T-helper 2 cell treated with Interferon-gamma antibody and Interleukin-4, amounts not matched to agents 5 μg/mL and 100 μg/mL, for 36 hours (primary cell): ENCODE measurements at regions not wholly inside any gene's neighbourhood (a gene's known extent, or its start where the extent isn't known, plus 50 kb on each side); places are given as distances from the start of the nearest gene placed in this dataset.
"Not testable (repeated sequence)": the region's sequence is repeated elsewhere in the genome, so short reads cannot be mapped to it uniquely, and the experiment has no call there.

Source experiments
- DNase-seq: peaks from one replicate; pipeline ENCODE4 v3.0.0; 2021; ENCODE audit warnings: low spot score
- H3K27ac Mint-ChIP-seq: one replicate; pipeline ENCODE4 v1.8.0; 2021; ENCODE audit warnings: mild to moderate bottlenecking, mixed read lengths
- H3K27me3 Mint-ChIP-seq: one replicate; pipeline ENCODE4 v1.8.0; 2021; ENCODE audit warnings: low read depth, mixed read lengths
- H3K36me3 Mint-ChIP-seq: one replicate; pipeline ENCODE4 v1.8.0; 2021; ENCODE audit warnings: low read depth, mixed read lengths
- H3K4me1 Mint-ChIP-seq: one replicate; pipeline ENCODE4 v1.8.0; 2021; ENCODE audit warnings: low read depth, mixed read lengths
- H3K4me3 Mint-ChIP-seq: one replicate; pipeline ENCODE4 v1.8.0; 2022; ENCODE audit warnings: mild to moderate bottlenecking, moderate library complexity, mixed read lengths
- H3K9me3 Mint-ChIP-seq: one replicate; pipeline ENCODE4 v1.8.0; 2021; ENCODE audit warnings: mixed read lengths

DNA sequence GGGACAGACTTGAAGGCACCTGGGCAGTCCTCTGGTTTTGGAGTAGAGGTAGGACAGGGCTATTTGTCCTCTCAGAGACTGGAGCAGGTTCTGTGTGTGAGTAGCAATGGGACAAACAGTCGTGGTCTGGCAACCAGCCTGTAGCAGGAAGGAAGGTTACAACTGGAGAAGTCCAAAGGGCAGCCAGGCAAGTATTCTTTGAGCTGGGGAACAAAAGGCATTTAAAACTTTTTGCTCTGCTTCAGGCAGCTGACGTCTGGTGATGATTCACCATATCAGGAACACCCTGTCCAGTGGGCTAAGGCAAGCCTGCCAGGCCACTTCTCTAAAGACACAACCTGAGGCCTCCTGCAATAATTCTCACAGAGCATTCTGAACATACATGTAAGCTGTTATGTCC, 83.3 kb downstream of the PPIAL4A start:
- not testable (repeated sequence) for H3K36me3 Mint-ChIP-seq, H3K4me1 Mint-ChIP-seq, H3K9me3 Mint-ChIP-seq, H3K4me3 Mint-ChIP-seq, H3K27me3 Mint-ChIP-seq, DNase-seq, H3K27ac Mint-ChIP-seq

DNA sequence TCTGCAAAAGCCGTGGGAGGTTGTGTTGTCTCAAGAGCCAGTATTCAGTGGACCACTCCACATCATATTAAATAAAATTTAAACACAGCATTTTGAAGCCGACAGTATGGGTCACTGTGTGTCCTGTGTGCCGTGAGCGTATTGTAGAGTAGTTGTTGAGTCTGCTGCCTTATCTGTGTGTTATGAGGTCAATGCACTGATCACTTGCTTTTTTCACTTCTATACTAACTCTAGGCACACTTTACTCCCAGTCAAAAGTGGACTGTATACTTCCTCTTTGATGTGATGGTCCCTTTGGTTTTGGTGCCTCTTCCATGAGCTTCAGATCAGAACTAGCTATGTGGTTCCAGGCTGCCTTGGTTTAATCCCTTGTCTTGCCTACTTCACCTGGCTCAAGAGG, 84.3 kb downstream of the PPIAL4A start:
- H3K27me3 Mint-ChIP-seq, H3K27ac Mint-ChIP-seq, H3K4me3 Mint-ChIP-seq, DNase-seq, H3K36me3 Mint-ChIP-seq, H3K9me3 Mint-ChIP-seq, H3K4me1 Mint-ChIP-seq: not testable (repeated sequence)

DNA sequence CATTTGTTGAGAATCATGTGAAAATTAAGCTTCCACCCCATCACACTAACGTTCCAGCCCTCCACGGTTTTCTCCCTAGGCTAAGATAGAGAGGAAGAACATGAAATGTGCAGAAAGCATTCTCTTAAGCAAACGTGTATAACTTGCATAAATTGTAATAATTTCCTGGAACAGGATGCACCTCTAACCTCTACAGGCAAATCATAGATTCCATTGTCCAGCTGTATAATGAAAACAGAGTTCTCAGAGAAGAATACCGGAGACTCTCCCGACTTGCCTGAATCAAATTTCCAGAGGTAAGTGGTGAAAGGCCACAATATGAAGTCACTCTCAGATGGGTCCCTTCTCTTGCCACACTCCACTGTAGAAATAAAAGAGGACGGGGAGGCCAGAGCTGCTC, 87.7 kb downstream of the PPIAL4A start:
- not testable (repeated sequence) for H3K36me3 Mint-ChIP-seq

DNA sequence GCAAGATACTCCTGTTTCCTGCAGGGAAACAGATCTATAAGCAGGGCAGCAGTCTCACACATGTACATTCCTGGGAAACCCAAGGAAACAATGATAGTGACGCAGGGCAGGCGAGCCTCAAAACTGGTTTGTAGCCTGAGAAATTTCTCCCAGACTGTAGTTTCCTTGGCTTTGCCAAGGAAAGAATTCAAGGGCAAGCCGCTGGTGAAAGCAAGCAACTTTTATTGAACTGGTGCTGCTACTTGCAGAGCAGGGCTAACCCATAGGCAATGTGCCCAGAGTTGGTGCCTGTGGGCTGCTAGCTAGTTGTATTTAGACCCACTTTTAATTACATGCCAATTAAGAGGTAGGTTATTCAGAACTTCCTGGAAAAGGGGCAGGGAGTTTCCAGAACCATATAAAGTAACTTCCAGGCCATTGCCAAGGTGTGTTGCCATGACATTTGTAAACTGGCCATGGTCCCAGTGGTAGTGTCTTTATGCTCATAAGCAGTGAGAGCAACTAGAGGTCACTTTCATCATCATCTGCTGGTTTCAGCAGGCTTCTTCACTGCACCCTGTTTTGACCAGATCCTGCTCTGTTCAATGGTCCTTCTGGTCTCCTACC, 92.0 kb downstream of the PPIAL4A start:
- not testable (repeated sequence) for DNase-seq, H3K4me3 Mint-ChIP-seq, H3K27me3 Mint-ChIP-seq, H3K27ac Mint-ChIP-seq, H3K9me3 Mint-ChIP-seq, H3K36me3 Mint-ChIP-seq, H3K4me1 Mint-ChIP-seq

More for the DNA sequence above, 87.7 kb downstream of the PPIAL4A start:
- H3K4me1 Mint-ChIP-seq, H3K27me3 Mint-ChIP-seq, H3K4me3 Mint-ChIP-seq, H3K9me3 Mint-ChIP-seq, DNase-seq, H3K27ac Mint-ChIP-seq: not testable (repeated sequence)

DNA sequence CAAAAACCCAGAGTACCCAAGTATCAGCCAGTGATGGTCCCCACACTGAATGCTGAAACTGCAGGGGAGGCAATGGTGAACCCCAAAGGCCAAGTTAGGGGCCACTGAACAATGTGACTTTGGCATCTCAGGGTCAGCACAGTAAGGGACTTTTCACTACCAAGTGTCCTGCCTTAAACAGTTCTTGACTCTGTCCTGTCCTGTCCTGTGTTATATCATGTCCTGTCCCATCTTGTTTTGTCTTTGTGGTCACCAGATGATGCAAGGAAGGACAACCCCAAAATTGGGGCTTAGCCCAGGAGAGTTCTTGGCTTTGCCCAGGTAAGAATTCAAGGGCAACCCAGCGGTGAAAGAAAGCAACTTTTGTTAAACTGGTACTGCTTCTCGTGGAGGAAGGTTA, 105.0 kb downstream of the PPIAL4A start:
- DNase-seq, H3K27ac Mint-ChIP-seq, H3K9me3 Mint-ChIP-seq, H3K4me1 Mint-ChIP-seq, H3K4me3 Mint-ChIP-seq, H3K36me3 Mint-ChIP-seq, H3K27me3 Mint-ChIP-seq: not testable (repeated sequence)

DNA sequence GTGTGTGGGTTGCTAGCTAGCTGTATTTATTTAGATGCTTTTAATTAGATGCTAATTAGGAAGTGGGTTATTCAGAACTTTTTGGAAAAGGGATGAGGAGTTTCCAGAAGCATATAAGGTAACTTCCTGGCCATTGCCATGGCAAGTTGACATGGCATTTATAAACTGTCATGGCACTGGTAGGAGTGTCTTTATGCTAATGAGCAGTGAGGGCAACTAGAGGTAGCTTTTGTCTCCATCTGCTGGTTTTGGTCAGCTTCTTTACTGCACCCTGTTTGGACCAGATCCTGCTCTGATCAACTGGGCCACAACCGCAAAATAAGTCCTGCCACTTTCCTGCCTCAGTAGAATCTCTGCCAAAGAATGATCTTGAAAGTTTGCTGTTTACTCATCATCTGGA, 105.5 kb downstream of the PPIAL4A start:
- H3K9me3 Mint-ChIP-seq: not testable (repeated sequence)

DNA sequence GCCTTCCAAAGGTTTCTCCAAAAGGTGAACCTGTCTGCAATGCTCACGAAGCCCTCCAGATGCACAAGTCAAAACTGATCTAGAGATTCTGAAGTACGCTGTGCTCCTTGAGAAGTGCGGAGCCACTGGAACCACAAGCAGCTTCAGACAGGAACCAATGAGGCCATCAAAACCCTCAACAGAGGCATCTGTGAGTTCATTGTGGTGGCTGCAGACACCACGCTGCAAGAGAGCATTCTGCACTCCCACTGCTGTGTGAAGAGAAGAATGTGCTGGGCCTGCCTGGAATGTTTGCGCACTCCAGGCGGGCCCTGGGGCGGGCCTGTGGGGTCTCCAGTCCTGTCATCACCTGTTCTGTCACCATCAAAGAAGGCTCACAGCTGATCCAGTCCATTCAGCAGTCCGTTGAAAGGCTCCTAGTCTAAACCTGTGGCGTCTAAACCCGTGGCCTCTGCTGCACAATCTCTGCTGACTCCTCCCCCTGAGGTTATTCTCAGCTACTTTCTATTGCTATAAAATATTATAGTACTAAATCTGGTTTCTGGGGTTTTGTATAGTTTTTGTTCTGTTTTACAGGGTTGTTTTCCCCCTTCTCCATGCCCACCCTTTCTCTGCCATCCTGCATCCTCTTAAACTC, 111.6 kb downstream of the PPIAL4A start:
- not testable (repeated sequence) for H3K36me3 Mint-ChIP-seq, DNase-seq, H3K27me3 Mint-ChIP-seq, H3K4me1 Mint-ChIP-seq, H3K27ac Mint-ChIP-seq, H3K9me3 Mint-ChIP-seq, H3K4me3 Mint-ChIP-seq

More for the DNA sequence above, 105.5 kb downstream of the PPIAL4A start:
- H3K27me3 Mint-ChIP-seq, H3K4me1 Mint-ChIP-seq, H3K4me3 Mint-ChIP-seq, H3K36me3 Mint-ChIP-seq, DNase-seq, H3K27ac Mint-ChIP-seq: not testable (repeated sequence)

DNA sequence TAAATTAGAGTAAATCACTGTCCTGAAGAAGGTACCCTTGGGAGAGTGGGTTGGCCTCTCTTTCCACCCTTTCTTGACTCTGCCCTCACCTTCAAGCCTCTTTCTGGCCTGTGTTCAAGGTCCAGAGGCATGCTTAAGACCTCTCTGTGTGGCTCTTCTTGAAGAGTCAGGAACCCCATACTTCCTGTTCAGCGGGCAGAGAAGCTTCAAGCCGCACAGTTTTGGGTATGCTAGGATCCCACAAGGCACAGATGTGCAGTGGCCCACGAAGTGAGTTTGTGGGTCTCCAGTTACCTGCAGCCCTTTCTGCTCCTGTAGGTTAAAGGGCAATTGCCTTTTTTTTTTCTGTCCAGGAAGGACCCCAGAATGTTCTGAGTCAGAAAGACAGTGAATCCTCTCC, 113.7 kb downstream of the PPIAL4A start:
- DNase-seq, H3K27ac Mint-ChIP-seq, H3K9me3 Mint-ChIP-seq, H3K4me1 Mint-ChIP-seq, H3K27me3 Mint-ChIP-seq, H3K4me3 Mint-ChIP-seq, H3K36me3 Mint-ChIP-seq: not testable (repeated sequence)

DNA sequence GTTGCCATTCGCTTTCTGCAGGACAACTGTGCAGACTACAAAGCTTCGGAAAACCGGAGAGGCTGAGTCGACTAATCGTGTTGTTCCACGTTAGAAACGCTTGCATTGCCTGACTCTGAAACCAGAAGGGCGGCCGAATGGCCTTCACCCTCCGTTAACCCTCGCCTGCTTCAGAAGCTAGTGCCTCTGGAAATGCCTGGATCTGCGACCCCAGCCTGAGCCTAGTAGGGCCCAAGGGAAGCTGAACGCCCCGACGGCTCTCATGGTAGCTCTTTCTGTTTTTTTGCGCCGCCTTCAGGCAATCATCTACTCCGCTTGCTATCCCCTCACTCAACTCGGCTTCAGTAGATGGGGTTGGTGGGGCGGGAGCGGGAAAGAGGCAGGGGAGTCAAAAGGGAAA, 117.3 kb downstream of the PPIAL4A start:
- not testable (repeated sequence) for H3K9me3 Mint-ChIP-seq, H3K4me3 Mint-ChIP-seq, DNase-seq, H3K27ac Mint-ChIP-seq, H3K36me3 Mint-ChIP-seq
- Mint-ChIP-seq H3K4me1 (peaks cover 11% of the 10 kb centered on the region), H3K27me3 (peaks cover 16% of the 10 kb centered on the region)

DNA sequence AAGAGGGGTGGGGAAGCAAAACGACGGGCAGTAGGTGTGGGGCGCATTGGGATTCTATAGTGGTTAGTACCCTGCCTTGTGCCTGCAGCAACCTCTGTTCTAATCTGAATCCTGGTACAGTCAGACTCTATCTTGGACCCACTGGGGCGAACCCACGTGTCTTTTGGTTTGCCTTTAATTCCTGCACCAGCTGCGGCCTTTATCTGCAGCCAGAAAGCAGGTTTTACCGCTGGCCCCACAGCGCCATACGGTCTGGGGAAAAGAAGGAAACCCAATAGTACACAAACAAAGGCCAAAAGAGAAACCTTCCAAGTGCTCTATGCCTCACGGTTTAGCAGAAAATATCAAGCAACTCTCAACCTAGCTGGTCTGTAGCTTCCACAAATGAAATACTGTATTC, 118.2 kb downstream of the PPIAL4A start:
- not testable (repeated sequence) for H3K36me3 Mint-ChIP-seq

DNA sequence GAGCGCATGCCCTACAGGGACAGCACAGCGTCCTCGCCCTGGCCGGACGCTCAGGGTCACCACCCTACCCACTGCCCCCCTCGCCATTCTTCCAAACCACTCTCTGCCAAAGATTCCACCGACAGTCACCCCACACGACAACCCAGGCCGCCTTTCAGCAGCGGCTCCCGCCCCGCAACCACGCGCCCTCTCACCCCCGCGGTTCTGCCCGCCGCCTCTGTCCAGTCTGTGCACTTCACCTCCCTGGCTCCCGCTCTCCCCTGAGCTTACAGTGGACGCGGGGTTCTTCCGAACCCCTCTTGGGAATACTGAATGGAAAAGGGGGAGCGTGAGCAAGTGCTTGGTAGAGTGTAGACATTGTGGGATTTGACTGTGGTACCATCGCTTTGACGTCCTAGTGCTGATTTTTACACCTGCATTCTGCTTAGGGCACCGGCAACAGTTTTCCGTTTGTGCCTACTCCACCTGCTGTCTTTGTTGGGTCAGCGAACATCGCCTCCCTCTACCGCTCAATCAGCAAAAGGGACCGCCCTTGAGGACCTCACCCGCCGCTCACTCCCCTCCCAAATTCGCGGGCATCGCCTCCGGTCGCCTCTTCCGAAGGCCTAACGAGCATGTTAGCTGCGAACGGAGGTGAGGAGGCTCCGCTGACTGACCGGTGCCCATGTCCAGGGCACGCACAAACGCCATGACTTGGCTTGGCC, 119.1 kb downstream of the PPIAL4A start:
- Mint-ChIP-seq H3K27me3 (peaks cover 16% of the 10 kb centered on the region), H3K4me1 (peaks cover 11% of the 10 kb centered on the region), H3K4me3 (peak overlapping the region; percentile 67)
- H3K36me3 Mint-ChIP-seq, H3K27ac Mint-ChIP-seq, DNase-seq, H3K9me3 Mint-ChIP-seq: not testable (repeated sequence)

More for the DNA sequence above, 118.2 kb downstream of the PPIAL4A start:
- Mint-ChIP-seq H3K27me3 (peaks cover 16% of the 10 kb centered on the region), H3K4me3 (peak overlapping the region; percentile 49), H3K4me1 (peaks cover 11% of the 10 kb centered on the region)
- H3K9me3 Mint-ChIP-seq, DNase-seq, H3K27ac Mint-ChIP-seq: not testable (repeated sequence)

DNA sequence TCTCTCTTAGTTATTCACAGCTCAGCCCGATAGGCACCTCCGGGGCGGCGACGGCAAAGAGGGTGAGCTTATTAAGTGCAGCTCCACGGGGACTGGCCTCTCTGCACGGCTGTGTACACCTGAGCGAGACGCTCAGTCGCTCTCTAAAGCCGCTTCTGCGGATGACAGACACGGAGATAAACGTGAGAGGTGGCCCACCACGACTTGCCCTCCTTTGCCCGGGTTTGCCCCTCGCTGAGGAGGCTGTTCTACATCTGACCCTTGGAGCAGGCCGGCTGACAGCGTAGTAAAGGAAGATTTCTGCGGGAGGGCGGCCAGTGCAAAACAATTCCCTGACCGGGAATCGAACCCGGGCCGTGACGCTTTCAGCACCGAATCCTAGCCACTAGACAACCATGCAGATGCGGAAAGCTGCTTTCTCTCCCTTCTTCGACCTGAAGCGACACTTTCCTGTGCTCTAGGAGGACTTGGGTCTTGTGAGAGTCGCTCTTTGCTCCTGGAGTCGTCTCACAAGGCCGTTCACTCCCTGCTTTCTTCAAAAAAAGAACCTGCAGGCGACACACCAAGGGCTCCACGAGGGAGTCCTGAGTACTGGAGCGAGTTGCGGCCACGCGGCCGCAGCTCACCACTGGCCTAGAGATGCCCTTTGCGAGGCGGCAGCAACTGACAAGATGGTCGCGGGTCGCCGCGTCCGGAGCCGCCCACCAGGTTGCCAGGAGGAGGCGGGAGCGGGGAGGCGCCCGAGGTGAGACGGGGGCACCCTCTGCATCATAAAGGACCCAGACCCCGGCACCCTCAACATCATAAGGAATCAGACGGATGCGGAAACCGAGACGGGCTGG, 119.9 kb downstream of the PPIAL4A start:
- not testable (repeated sequence) for H3K36me3 Mint-ChIP-seq, H3K9me3 Mint-ChIP-seq, H3K27ac Mint-ChIP-seq
- H3K4me1 Mint-ChIP-seq: peaks cover 11% of the 10 kb centered on the region
- H3K4me3 Mint-ChIP-seq: peak overlapping the region; percentile 67
- peak; percentile 10 for DNase-seq
- H3K27me3 Mint-ChIP-seq: peaks cover 16% of the 10 kb centered on the region

DNA sequence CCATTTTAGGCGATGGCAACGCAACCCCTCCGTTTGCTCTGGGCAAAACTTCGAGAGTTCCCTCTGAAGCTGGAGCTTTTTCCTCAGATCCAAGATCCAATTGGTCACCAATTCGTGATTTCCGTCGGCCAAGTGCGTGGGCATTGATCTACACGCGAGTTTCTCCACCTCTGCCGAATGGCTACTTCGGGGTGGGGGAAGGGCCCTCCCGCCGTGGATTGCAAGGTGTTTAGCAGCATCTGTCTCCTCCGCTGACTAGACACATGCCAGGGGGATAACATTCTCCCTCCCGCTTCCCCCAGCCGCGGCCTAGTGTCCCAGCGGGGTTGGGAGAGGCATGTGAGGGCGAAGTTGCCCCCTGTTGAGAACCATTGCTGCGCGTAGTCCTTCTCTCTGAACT, 120.6 kb downstream of the PPIAL4A start:
- H3K4me3 Mint-ChIP-seq, H3K9me3 Mint-ChIP-seq, DNase-seq, H3K27ac Mint-ChIP-seq, H3K36me3 Mint-ChIP-seq: not testable (repeated sequence)
- Mint-ChIP-seq H3K4me1 (peaks cover 11% of the 10 kb centered on the region), H3K27me3 (peaks cover 16% of the 10 kb centered on the region)

DNA sequence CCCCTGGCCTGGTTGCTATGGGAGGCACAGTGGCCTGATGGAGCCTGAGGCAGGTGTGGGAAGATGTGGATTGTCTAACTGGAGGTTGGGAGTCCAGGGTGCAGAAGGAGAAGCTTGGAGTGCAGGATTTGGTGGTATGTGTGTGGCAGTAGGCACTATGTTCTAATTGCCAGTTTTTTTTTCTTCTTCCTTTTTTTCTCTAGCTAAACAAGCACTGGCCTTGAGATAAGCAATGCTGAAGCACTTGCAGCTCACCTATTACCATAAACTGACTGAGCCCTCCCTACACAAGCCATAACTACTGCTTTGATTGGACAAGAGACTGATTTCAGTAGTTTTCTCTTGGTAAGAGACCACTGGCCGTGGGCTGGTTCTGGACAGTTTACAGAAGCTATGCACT, 123.6 kb downstream of the PPIAL4A start:
- not testable (repeated sequence) for H3K4me1 Mint-ChIP-seq, H3K27me3 Mint-ChIP-seq, H3K36me3 Mint-ChIP-seq, H3K27ac Mint-ChIP-seq, H3K4me3 Mint-ChIP-seq, H3K9me3 Mint-ChIP-seq, DNase-seq
